Right atrium auricular region (tissue), 2 donors: ENCODE measurements at regions not wholly inside any gene's neighbourhood (a gene's known extent, or its start where the extent isn't known, plus 50 kb on each side); places are given as distances from the start of the nearest gene placed in this dataset.
"Not testable (repeated sequence)": the region's sequence is repeated elsewhere in the genome, so short reads cannot be mapped to it uniquely, and the experiment has no call there.

Source experiments
- DNase-seq: peaks from one replicate; pipeline ENCODE4 v3.0.0-alpha.2; 2019; ENCODE audit warnings: low spot score
- H3K27ac ChIP-seq, 2 donors: fragments of 200-600 bp; sonication (generic); 1 replicate in 1 of 2; 2 replicates in 1 of 2; pipeline ENCODE4 v1.5.1; 2016 to 2019
- H3K27me3 ChIP-seq, 2 donors: fragments of 200-600 bp; sonication (generic); one replicate each; pipeline versions ENCODE4 v1.5.1 to v1.6.0; 2017 to 2019
- H3K36me3 ChIP-seq: fragments of 200-600 bp; sonication (generic); one replicate; pipeline ENCODE4 v1.5.1; 2016
- H3K4me1 ChIP-seq, 2 donors: fragments of 200-600 bp; sonication (generic); one replicate each; pipeline versions ENCODE4 v1.5.1 to v1.6.0; 2017 to 2019
- H3K4me3 ChIP-seq, 2 donors: fragments of 200-600 bp; sonication (generic); 1 replicate in 1 of 2; 2 replicates in 1 of 2; pipeline ENCODE4 v1.5.1; 2017 to 2019; ENCODE audit warnings: mild to moderate bottlenecking in 1 of 2, moderate library complexity in 1 of 2
- H3K9me3 ChIP-seq, 2 donors: fragments of 200-600 bp; sonication (generic); one replicate each; pipeline ENCODE4 v1.5.1; 2019
- TF ChIP-seq, protein P1 (sequence below), 2 donors: fragments of 200-600 bp; sonication (generic); IDR thresholded peaks; one replicate each; pipeline ENCODE4 v1.5.1; 2019; ENCODE audit warnings: antibody characterized with exemption in 2 of 2

DNA sequence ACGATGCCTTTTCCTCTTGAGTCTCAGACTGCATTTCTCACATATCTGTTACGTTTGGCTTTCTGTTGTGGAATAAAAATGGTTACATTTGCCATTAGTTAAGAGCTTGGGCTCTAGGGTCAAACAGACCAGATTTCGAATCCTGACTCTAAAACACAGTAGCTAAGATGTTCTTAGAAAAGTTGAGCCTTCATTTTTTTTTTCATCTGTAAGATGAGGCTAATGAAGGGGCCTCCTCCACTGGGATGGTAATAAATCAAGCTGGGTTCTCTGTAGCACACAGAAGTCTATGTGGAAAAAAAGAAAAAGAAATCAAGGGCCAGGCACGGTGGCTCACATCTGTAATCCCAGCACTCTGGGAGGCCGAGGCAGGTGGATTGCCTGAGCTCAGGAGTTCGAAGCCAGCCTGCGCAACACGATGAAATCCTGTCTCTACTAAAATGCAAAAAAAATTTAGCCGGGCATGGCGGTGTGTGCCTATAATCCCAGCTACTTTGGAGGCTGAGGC is 49.9 kb upstream of the CAPRIN1 start:
- Histone ChIP-seq H3K36me3 (no peaks in the 10 kb centered on the region), H3K27ac (no peak overlapping the region), H3K4me1 (no peaks in the 10 kb centered on the region), H3K4me3 (no peak overlapping the region), H3K27me3 (no peaks in the 10 kb centered on the region), H3K9me3 (no peaks in the 10 kb centered on the region)
- TF ChIP-seq, protein P1, sequence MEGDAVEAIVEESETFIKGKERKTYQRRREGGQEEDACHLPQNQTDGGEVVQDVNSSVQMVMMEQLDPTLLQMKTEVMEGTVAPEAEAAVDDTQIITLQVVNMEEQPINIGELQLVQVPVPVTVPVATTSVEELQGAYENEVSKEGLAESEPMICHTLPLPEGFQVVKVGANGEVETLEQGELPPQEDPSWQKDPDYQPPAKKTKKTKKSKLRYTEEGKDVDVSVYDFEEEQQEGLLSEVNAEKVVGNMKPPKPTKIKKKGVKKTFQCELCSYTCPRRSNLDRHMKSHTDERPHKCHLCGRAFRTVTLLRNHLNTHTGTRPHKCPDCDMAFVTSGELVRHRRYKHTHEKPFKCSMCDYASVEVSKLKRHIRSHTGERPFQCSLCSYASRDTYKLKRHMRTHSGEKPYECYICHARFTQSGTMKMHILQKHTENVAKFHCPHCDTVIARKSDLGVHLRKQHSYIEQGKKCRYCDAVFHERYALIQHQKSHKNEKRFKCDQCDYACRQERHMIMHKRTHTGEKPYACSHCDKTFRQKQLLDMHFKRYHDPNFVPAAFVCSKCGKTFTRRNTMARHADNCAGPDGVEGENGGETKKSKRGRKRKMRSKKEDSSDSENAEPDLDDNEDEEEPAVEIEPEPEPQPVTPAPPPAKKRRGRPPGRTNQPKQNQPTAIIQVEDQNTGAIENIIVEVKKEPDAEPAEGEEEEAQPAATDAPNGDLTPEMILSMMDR (IDR thresholded peaks at IDR 0.05): no peak
- no peak for DNase-seq

DNA sequence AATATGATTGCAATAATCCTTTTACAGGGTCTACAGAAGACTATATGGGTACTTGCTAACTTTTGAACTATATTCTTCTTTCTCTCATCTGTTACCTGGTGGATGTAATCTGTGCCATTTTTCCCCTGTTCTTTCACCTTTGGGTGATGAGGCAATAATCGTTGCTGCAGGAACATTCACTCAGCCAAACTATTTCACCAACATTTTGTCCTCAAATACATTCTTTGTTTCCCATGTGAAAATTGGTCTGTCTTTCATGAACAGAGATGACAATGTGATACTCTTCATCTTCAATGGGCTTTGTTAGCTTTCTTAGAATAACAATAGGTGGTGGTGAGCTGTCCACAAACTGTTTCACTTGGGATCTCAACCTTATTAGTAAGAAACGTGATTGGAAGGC is 52.1 kb upstream of the CAPRIN1 start:
- Histone ChIP-seq H3K27ac (no peak overlapping the region), H3K4me3 (no peak overlapping the region), H3K9me3 (no peaks in the 10 kb centered on the region), H3K36me3 (no peaks in the 10 kb centered on the region), H3K4me1 (no peaks in the 10 kb centered on the region), H3K27me3 (no peaks in the 10 kb centered on the region)
- DNase-seq: no peak
- TF ChIP-seq, protein P1 (IDR thresholded peaks at IDR 0.05): no peak

DNA sequence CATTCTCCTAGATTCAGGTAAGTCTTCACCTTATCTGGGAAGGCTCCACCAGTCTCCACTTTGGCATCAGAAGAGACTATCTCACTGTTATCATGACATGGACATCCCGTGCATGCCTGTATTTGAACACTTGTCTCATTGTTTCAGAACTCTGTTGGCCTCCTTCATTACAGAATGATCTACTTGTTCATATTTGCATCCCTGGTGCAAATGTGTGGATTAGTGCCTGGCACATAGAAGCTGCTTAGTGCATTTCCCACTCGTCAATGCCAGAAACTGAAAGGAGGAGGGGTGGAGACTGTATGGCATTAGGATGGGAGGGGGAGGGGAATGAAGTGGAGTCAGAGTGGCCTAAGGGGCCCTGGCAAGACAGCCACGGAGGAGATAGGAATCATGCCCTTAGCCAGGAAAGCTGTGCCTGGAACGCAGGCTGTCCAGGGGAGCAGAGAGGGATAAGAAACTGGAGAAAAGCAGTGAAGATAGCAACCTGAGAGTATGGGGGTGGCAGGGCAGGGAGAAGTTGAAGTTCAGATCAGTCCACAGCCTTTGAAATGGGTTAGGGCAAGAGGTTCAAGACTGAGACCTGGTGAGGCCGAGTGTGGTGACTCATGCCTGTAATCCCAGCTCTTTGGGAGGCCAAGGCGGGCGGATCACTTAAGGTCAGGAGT is 53.8 kb upstream of the CAPRIN1 start:
- Histone ChIP-seq H3K27me3 (no peaks in the 10 kb centered on the region), H3K36me3 (no peaks in the 10 kb centered on the region), H3K9me3 (no peaks in the 10 kb centered on the region), H3K4me3 (no peak overlapping the region), H3K27ac (no peak overlapping the region), H3K4me1 (no peaks in the 10 kb centered on the region)
- DNase-seq: no peak
- TF ChIP-seq, protein P1 (IDR thresholded peaks at IDR 0.05): no peak

DNA sequence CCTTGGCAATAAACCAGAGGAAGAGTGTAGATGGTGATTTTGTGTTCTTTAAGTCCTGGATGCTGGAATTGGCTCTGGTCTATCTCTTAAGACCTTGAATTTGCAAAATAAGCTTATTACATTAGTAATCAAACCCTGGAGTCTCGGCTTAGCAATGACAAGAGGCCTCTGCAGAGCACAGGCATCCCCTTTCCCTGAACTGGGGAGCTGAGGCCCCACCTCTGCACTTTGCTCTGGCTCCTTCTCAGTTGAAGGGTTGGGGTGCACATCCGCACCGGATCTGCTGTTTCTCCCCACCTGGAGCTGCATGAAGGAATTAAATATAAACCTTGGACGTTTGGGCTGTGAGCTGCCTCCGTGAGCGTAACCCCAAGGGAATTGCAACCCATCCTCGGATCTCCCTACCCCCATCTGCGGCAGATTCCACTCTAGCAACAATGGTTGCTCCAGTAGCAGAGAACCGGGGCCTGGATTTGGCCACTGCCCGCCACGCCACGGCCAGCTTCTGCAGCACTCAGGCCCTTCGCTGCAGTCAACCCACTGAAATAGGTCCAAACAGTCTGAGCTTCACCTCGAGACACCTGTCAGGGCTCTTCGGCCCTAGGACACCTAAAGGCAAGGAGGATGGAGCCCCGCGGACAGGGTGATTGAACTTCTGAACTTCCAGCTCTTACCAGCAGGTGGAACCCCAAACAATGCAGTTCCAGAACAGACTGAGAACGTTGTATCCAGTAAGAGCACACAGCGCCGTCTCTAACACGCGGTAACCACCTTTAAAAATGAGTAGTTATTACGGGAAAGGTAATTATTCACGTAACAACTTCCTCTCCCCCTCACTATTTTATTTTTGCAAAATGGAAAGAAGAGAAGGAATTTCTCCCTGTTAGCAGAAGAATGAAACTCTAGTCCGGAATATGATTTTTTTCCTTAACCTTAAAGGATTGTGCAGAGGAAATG is 54.8 kb upstream of the CAPRIN1 start:
- peak; percentile 70 for DNase-seq
- H3K27me3 ChIP-seq: no peaks in the 10 kb centered on the region
- H3K4me1 ChIP-seq: no peaks in the 10 kb centered on the region
- TF ChIP-seq, protein P1 (IDR thresholded peaks at IDR 0.05): peak; percentile 69 to 87
- H3K9me3 ChIP-seq: no peaks in the 10 kb centered on the region
- no peak overlapping the region for H3K4me3 ChIP-seq
- no peaks in the 10 kb centered on the region for H3K36me3 ChIP-seq
- no peak overlapping the region for H3K27ac ChIP-seq

DNA sequence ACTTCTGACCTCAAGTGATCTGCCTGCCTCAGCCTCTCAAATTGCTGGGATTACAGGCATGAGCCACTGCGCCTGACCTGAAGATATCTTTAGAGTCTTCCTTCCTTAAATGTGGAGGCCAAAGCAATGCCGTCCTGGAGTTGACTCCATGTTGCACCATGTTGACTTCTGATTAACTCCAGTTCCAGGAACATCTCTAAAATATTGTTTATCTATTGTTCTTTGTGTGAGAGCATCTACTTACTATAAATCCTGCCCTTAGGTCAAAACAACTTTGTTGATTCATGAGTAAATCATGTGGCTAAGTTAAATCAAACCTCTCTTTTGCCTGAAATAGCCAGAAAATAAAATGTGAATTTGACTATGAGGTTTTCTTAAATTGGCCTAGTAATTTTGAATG is 56.6 kb upstream of the CAPRIN1 start:
- no peak for DNase-seq
- Histone ChIP-seq H3K27ac (no peak overlapping the region), H3K4me1 (no peaks in the 10 kb centered on the region), H3K36me3 (no peaks in the 10 kb centered on the region), H3K4me3 (no peak overlapping the region), H3K9me3 (no peaks in the 10 kb centered on the region), H3K27me3 (no peaks in the 10 kb centered on the region)
- TF ChIP-seq, protein P1 (IDR thresholded peaks at IDR 0.05): no peak

DNA sequence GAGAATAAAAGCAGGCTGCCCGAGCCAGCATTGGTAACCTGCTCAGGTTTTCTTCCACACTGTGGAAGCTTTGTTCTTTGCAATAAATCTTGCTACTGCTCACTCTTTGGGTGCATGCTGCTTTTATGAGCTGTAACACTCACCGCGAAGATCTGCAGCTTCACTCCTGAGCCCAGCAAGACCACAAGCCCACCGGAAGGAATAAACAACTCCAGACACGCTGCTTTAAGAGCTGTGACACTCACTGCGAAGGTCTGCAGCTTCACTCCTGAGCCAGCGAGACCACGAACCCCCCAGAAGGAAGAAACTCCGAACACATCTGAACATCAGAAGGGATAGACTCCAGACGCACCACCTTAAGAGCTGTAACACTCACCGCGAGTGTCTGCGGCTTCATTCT is 60.4 kb upstream of the CAPRIN1 start:
- H3K36me3 ChIP-seq, H3K27me3 ChIP-seq, H3K4me1 ChIP-seq, H3K27ac ChIP-seq, H3K4me3 ChIP-seq, DNase-seq, H3K9me3 ChIP-seq: not testable (repeated sequence)

DNA sequence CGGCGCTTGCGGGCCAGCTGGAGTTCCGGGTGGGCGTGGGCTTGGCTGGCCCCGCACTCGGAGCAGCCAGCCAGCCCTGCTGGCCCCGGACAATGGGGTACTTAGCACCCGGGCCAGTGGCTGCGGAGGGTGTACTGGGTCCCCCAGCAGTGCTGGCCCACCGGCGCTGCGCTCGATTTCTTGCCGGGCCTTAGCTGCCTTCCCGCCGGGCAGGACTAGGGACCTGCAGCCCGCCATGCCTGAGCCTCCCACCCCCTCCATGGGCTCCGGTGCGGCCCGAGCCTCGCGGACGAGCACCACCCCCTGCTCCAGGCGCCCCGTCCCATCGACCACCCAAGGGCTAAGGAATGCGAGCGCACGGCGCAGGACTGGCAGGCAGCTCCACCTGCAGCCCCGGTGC is 61.4 kb upstream of the CAPRIN1 start:
- H3K4me1 ChIP-seq, H3K27ac ChIP-seq, H3K4me3 ChIP-seq, DNase-seq, H3K36me3 ChIP-seq, H3K27me3 ChIP-seq, H3K9me3 ChIP-seq: not testable (repeated sequence)
